ENCODE measurements at regions not wholly inside any gene's neighbourhood (a gene's known extent, or its start where the extent isn't known, plus 50 kb on each side); places are given as distances from the start of the nearest gene placed in this dataset.

GRCh38 chr1:242582669-242583068 is 58.2 kb upstream of the PLD5 start (continued):
- no peak for TF ChIP-seq ZNF407 (CRISPR knock-in tag; IDR thresholded peaks at IDR 0.05; ENCODE audit: not compliant biosample characterization)

GRCh38 chr1:242579528-242580235 is 55.2 kb upstream of the PLD5 start:
- Histone ChIP-seq H3K9ac (ENCODE audit: insufficient read depth, low read depth, low read length) (no peak overlapping the region), H4K20me1 (ENCODE audit: insufficient read depth, low read length) (no peaks in the 10 kb centered on the region), H2AFZ (ENCODE audit: low read length) (no peak overlapping the region), H3K79me2 (ENCODE audit: insufficient read depth, low read length) (no peaks in the 10 kb centered on the region), H3K36me3 (replicated peaks in 1 of 2; ENCODE audit: control insufficient read depth in 1 of 2, insufficient read depth in 2 of 2, low read length in 2 of 2) (no peaks in the 10 kb centered on the region), H3K27me3 (ENCODE audit: control insufficient read depth in 1 of 2, insufficient read depth in 2 of 2, low read length in 2 of 2) (no peaks in the 10 kb centered on the region), H3K4me3 (replicated peaks in 1 of 3; ENCODE audit: insufficient read depth in 1 of 3, low read depth in 2 of 3, low read length in 3 of 3) (no peak overlapping the region), H3K9me3 (ENCODE audit: low read length) (peaks cover 5% of the 10 kb centered on the region; the same call in 1 of the 2 replicates), H3K4me2 (ENCODE audit: low read depth, low read length) (no peak overlapping the region), H3K4me1 (ENCODE audit: insufficient read depth, low read length) (peaks cover 17% of the 10 kb centered on the region), H3K27ac (ENCODE audit: extremely low read length, insufficient read depth, low read length) (no peak overlapping the region)
- ATAC-seq (no peak), FAIRE-seq (no peak), DNase-seq (ENCODE audit: low spot score) (no peak)
- ChIA-PET POLR2A (no interaction called here), CTCF (ENCODE audit: low intra/inter-chr PET ratio, low total read pairs) (no interaction called here)
- no peak for TF ChIP-seq JARID2 (CRISPR knock-in tag; IDR thresholded peaks at IDR 0.05; ENCODE audit: insufficient replicate concordance)
- TF ChIP-seq ZBTB10 (CRISPR knock-in tag; IDR thresholded peaks at IDR 0.05; ENCODE audit: borderline replicate concordance) = no peak
- no peak for TF ChIP-seq ZNF614 (CRISPR knock-in tag; IDR thresholded peaks at IDR 0.05; ENCODE audit: borderline replicate concordance)
- TF ChIP-seq NFE2 (CRISPR knock-in tag; IDR thresholded peaks at IDR 0.05) = no peak
- no peak for TF ChIP-seq MLX (CRISPR knock-in tag; IDR thresholded peaks at IDR 0.05)
- TF ChIP-seq DDIT3 (CRISPR knock-in tag; IDR thresholded peaks at IDR 0.05) = no peak
- no peak for TF ChIP-seq NBN (conservative IDR thresholded peaks at IDR 0.05)
- 47% methylated on average over 2 of the region's 2 CpGs for WGBS (ENCODE audit: low lambda C conversion rate)
- intact Hi-C loops (cut with micrococcal nuclease; ENCODE audit: unreplicated experiment) = no loop called here
- in situ Hi-C loops (cut with HindIII; ENCODE audit: extremely low pct_ligation_motif_present, low pct_unique_long_range_greater_than_20kb) = no loop called here
- BruUV-seq (replicated peaks) = no TSS peak
